ENCODE measurements at regions not wholly inside any gene's neighbourhood (a gene's known extent, or its start where the extent isn't known, plus 50 kb on each side); places are given as distances from the start of the nearest gene placed in this dataset.
A peak's percentile ranks its signal among the peaks of the same experiment; 100 is the strongest.

DNA sequence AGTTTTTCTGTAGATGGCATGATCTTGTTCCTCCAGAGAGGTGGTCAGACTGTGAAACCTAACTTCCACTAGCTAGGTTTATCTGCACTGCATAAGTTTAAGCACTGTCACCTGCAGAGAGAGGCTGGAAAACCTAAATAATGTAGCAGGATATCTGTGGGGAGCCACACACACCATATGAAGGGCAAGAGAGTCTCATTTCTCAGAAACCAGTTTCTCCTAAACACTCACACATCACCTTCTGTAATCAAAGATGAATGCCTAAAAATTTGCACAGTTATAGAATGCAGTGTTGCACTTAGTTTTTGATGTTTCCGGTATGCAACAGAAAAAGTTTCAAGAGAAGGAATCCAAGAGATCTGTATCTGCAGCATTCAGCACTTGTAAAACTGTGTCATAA, 654.6 kb downstream of the ADGRL2 start:
- no peaks in the 10 kb centered on the region for H3K4me1 ChIP-seq (ENCODE audit: control insufficient read depth in 2 of 2, insufficient read depth in 1 of 2, low read depth in 1 of 2, low read length in 2 of 2)
- no peak overlapping the region for H3K4me3 ChIP-seq (ENCODE audit: low read length in 2 of 2)
- no peak overlapping the region for H3K9ac ChIP-seq (ENCODE audit: low read depth, low read length, poor library complexity)
- no peak overlapping the region for H2BK12ac ChIP-seq (ENCODE audit: low read length)
- no peak overlapping the region for H3K23ac ChIP-seq (ENCODE audit: low read depth, low read length, poor library complexity)
- no peak overlapping the region for H4K8ac ChIP-seq (ENCODE audit: low read depth, low read length)
- H3K4me2 ChIP-seq (ENCODE audit: insufficient read depth, low read length, poor library complexity, severe bottlenecking) = no peak overlapping the region
- no peak overlapping the region for H3K4ac ChIP-seq (ENCODE audit: low read length)
- H2BK5ac ChIP-seq (ENCODE audit: low read length) = no peak overlapping the region
- no peaks in the 10 kb centered on the region for H3K79me1 ChIP-seq (ENCODE audit: low read depth, low read length)
- H3K27me3 ChIP-seq (ENCODE audit: control insufficient read depth in 3 of 3, insufficient read depth in 3 of 3, low read depth in 1 of 3, low read length in 3 of 3) = no peaks in the 10 kb centered on the region
- peaks cover 3 to 9% of the 10 kb centered on the region in 2 donors for H3K9me3 ChIP-seq (replicated peaks in 1 of 2; ENCODE audit: control insufficient read depth in 2 of 2, insufficient read depth in 1 of 2, low read depth in 1 of 2, low read length in 2 of 2)
- H4K91ac ChIP-seq (ENCODE audit: low read depth, low read length, poor library complexity) = no peak overlapping the region
- H2BK120ac ChIP-seq (ENCODE audit: low read depth, low read length) = no peak overlapping the region
- H3K36me3 ChIP-seq (replicated peaks in 1 of 2; ENCODE audit: control insufficient read depth in 2 of 2, insufficient read depth in 2 of 2, low read length in 2 of 2) = no peaks in the 10 kb centered on the region
- H3K18ac ChIP-seq (ENCODE audit: low read length) = no peak overlapping the region
- peak overlapping the region; percentile 46 for H2AFZ ChIP-seq (ENCODE audit: low read length)
- H3K27ac ChIP-seq (replicated peaks; ENCODE audit: low read length) = no peak overlapping the region
- WGBS, 2 donors (ENCODE audit: extremely low coverage in 2 of 2, insufficient read length in 2 of 2, insufficient replicate concordance in 1 of 2) = no CpG with 5 or more reads among the region's 1 CpG
- H3K14ac ChIP-seq (ENCODE audit: low read length) = no peak overlapping the region
- H2BK15ac ChIP-seq (ENCODE audit: low read length) = no peak overlapping the region
- DNase-seq (ENCODE audit: low spot score) = no peak
- no peak overlapping the region for H2AK5ac ChIP-seq (ENCODE audit: low read depth, low read length)

- no peak overlapping the region for H2BK15ac ChIP-seq (ENCODE audit: low read length)
- no peak overlapping the region for H4K91ac ChIP-seq (ENCODE audit: low read depth, low read length, poor library complexity)
- no peak overlapping the region for H2BK5ac ChIP-seq (ENCODE audit: low read length)
- H3K4me3 ChIP-seq (ENCODE audit: low read length in 2 of 2) = no peak overlapping the region
- no peak overlapping the region for H3K4ac ChIP-seq (ENCODE audit: low read length)
- H3K9me3 ChIP-seq (replicated peaks in 1 of 2; ENCODE audit: control insufficient read depth in 2 of 2, insufficient read depth in 1 of 2, low read depth in 1 of 2, low read length in 2 of 2) = peaks cover 3 to 9% of the 10 kb centered on the region in 2 donors
- no peaks in the 10 kb centered on the region for H3K4me1 ChIP-seq (ENCODE audit: control insufficient read depth in 2 of 2, insufficient read depth in 1 of 2, low read depth in 1 of 2, low read length in 2 of 2)
- H3K27me3 ChIP-seq (ENCODE audit: control insufficient read depth in 3 of 3, insufficient read depth in 3 of 3, low read depth in 1 of 3, low read length in 3 of 3) = no peaks in the 10 kb centered on the region
- H3K27ac ChIP-seq (replicated peaks; ENCODE audit: low read length) = no peak overlapping the region
- no peak overlapping the region for H2AK5ac ChIP-seq (ENCODE audit: low read depth, low read length)
- no peaks in the 10 kb centered on the region for H3K36me3 ChIP-seq (replicated peaks in 1 of 2; ENCODE audit: control insufficient read depth in 2 of 2, insufficient read depth in 2 of 2, low read length in 2 of 2)
- no CpG with 5 or more reads among the region's 3 CpGs for WGBS, 2 donors (ENCODE audit: extremely low coverage in 2 of 2, insufficient read length in 2 of 2, insufficient replicate concordance in 1 of 2)
- no peak overlapping the region for H3K14ac ChIP-seq (ENCODE audit: low read length)
- no peak overlapping the region for H3K23ac ChIP-seq (ENCODE audit: low read depth, low read length, poor library complexity)
- H2BK12ac ChIP-seq (ENCODE audit: low read length) = no peak overlapping the region
- no peak overlapping the region for H3K4me2 ChIP-seq (ENCODE audit: insufficient read depth, low read length, poor library complexity, severe bottlenecking)
- no peak overlapping the region for H3K9ac ChIP-seq (ENCODE audit: low read depth, low read length, poor library complexity)
- no peak overlapping the region for H3K18ac ChIP-seq (ENCODE audit: low read length)
- H2BK120ac ChIP-seq (ENCODE audit: low read depth, low read length) = no peak overlapping the region
- H2AFZ ChIP-seq (ENCODE audit: low read length) = no peak overlapping the region
- H3K79me1 ChIP-seq (ENCODE audit: low read depth, low read length) = no peaks in the 10 kb centered on the region
- H4K8ac ChIP-seq (ENCODE audit: low read depth, low read length) = no peak overlapping the region
- no peak for DNase-seq (ENCODE audit: low spot score)
These were observed 653.7 kb downstream of the ADGRL2 start for GRCh38 chr1:82454431-82454830.

DNA sequence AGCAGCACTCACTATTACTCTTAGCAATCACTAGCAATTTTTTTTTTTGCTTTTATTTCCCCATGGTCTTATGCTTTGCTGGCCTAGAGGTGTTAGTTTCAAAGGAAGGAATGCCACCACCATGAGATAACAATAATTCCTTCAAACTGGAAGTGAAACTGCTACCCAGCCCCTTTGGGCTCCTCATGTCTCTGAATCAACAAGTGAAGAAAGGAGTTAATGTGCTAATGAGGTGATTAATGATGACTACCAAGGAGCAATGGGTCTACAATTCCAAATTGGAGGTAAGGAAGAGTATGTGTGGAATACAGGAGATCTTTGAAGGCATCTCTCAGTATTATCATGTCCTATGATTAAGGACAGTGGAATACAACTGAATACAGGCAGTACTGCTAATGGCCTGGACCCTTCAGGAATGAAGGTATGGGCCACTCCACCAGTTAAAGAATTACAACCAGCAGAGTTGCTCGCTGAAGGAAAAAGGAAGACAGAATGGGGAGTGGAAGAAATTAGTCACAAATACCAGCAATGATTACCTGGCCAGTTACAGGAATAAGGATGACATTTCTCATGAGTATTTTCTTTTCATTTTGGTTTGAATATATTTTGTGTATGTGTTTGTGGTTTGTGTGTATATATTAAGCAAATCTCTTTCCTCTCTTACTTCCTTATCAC, 652.9 kb downstream of the ADGRL2 start:
- Histone ChIP-seq H2BK120ac (ENCODE audit: low read depth, low read length) (no peak overlapping the region), H2BK12ac (ENCODE audit: low read length) (no peak overlapping the region), H3K18ac (ENCODE audit: low read length) (no peak overlapping the region), H3K4me1 (ENCODE audit: control insufficient read depth in 2 of 2, insufficient read depth in 1 of 2, low read depth in 1 of 2, low read length in 2 of 2) (no peaks in the 10 kb centered on the region), H3K4me2 (ENCODE audit: insufficient read depth, low read length, poor library complexity, severe bottlenecking) (no peak overlapping the region), H2AFZ (ENCODE audit: low read length) (no peak overlapping the region), H3K36me3 (replicated peaks in 1 of 2; ENCODE audit: control insufficient read depth in 2 of 2, insufficient read depth in 2 of 2, low read length in 2 of 2) (no peaks in the 10 kb centered on the region), H2AK5ac (ENCODE audit: low read depth, low read length) (no peak overlapping the region), H3K23ac (ENCODE audit: low read depth, low read length, poor library complexity) (no peak overlapping the region), H3K4ac (ENCODE audit: low read length) (no peak overlapping the region), H4K91ac (ENCODE audit: low read depth, low read length, poor library complexity) (no peak overlapping the region), H2BK15ac (ENCODE audit: low read length) (no peak overlapping the region), H4K8ac (ENCODE audit: low read depth, low read length) (no peak overlapping the region), H3K27me3 (ENCODE audit: control insufficient read depth in 3 of 3, insufficient read depth in 3 of 3, low read depth in 1 of 3, low read length in 3 of 3) (no peaks in the 10 kb centered on the region), H2BK5ac (ENCODE audit: low read length) (no peak overlapping the region), H3K14ac (ENCODE audit: low read length) (no peak overlapping the region), H3K79me1 (ENCODE audit: low read depth, low read length) (no peaks in the 10 kb centered on the region), H3K27ac (replicated peaks; ENCODE audit: low read length) (no peak overlapping the region), H3K9ac (ENCODE audit: low read depth, low read length, poor library complexity) (no peak overlapping the region), H3K9me3 (replicated peaks in 1 of 2; ENCODE audit: control insufficient read depth in 2 of 2, insufficient read depth in 1 of 2, low read depth in 1 of 2, low read length in 2 of 2) (peaks cover 3 to 9% of the 10 kb centered on the region in 2 donors), H3K4me3 (ENCODE audit: low read length in 2 of 2) (no peak overlapping the region)
- no CpG with 5 or more reads among the region's 1 CpG for WGBS, 2 donors (ENCODE audit: extremely low coverage in 2 of 2, insufficient read length in 2 of 2, insufficient replicate concordance in 1 of 2)
- DNase-seq (ENCODE audit: low spot score) = no peak

DNA sequence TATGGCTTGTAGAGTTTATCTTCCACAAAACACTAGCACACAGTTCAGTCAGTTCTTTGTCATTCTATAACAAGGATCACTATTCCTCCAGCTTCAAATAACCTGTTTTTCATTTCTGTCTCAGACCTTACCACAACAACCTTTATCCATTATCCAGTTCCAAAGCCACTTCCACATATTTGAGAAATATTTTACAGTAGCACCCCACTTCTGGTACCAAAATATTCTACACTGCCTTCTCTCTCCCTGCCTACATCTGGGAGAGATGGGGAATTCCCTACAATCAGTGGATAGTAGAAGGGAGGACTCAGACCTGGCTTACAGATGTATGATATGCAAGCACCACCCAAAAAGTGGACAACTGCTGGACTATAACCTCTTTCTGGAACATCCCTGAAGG, 651.4 kb downstream of the ADGRL2 start:
- no peaks in the 10 kb centered on the region for H3K4me1 ChIP-seq (ENCODE audit: control insufficient read depth in 2 of 2, insufficient read depth in 1 of 2, low read depth in 1 of 2, low read length in 2 of 2)
- H2BK5ac ChIP-seq (ENCODE audit: low read length) = no peak overlapping the region
- no peak overlapping the region for H4K8ac ChIP-seq (ENCODE audit: low read depth, low read length)
- no peak overlapping the region for H2BK15ac ChIP-seq (ENCODE audit: low read length)
- no peak overlapping the region for H2BK120ac ChIP-seq (ENCODE audit: low read depth, low read length)
- DNase-seq (ENCODE audit: low spot score) = no peak
- H3K4me3 ChIP-seq (ENCODE audit: low read length in 2 of 2) = no peak overlapping the region
- H3K4ac ChIP-seq (ENCODE audit: low read length) = no peak overlapping the region
- no peak overlapping the region for H3K23ac ChIP-seq (ENCODE audit: low read depth, low read length, poor library complexity)
- H3K4me2 ChIP-seq (ENCODE audit: insufficient read depth, low read length, poor library complexity, severe bottlenecking) = no peak overlapping the region
- no peak overlapping the region for H2BK12ac ChIP-seq (ENCODE audit: low read length)
- H2AK5ac ChIP-seq (ENCODE audit: low read depth, low read length) = no peak overlapping the region
- no peaks in the 10 kb centered on the region for H3K36me3 ChIP-seq (replicated peaks in 1 of 2; ENCODE audit: control insufficient read depth in 2 of 2, insufficient read depth in 2 of 2, low read length in 2 of 2)
- H3K18ac ChIP-seq (ENCODE audit: low read length) = no peak overlapping the region
- H3K9me3 ChIP-seq (replicated peaks in 1 of 2; ENCODE audit: control insufficient read depth in 2 of 2, insufficient read depth in 1 of 2, low read depth in 1 of 2, low read length in 2 of 2) = peaks cover 3 to 9% of the 10 kb centered on the region in 2 donors
- no peak overlapping the region for H3K9ac ChIP-seq (ENCODE audit: low read depth, low read length, poor library complexity)
- H4K91ac ChIP-seq (ENCODE audit: low read depth, low read length, poor library complexity) = no peak overlapping the region
- H3K79me1 ChIP-seq (ENCODE audit: low read depth, low read length) = no peaks in the 10 kb centered on the region
- H2AFZ ChIP-seq (ENCODE audit: low read length) = no peak overlapping the region
- H3K27me3 ChIP-seq (ENCODE audit: control insufficient read depth in 3 of 3, insufficient read depth in 3 of 3, low read depth in 1 of 3, low read length in 3 of 3) = no peaks in the 10 kb centered on the region
- no peak overlapping the region for H3K14ac ChIP-seq (ENCODE audit: low read length)
- no peak overlapping the region for H3K27ac ChIP-seq (replicated peaks; ENCODE audit: low read length)
